ENCODE measurements at regions not wholly inside any gene's neighbourhood (a gene's known extent, or its start where the extent isn't known, plus 50 kb on each side); places are given as distances from the start of the nearest gene placed in this dataset.

- intact Hi-C loops (cut with micrococcal nuclease), result no loop called here
- TF ChIP-seq CTCF (IDR thresholded peaks at IDR 0.05), result no peak
- no peak for TF ChIP-seq EZH2 (IDR thresholded peaks at IDR 0.05; ENCODE audit: borderline replicate concordance, insufficient read depth, low read depth, low read length, poor library complexity, severe bottlenecking)
- Histone ChIP-seq H2AFZ (ENCODE audit: insufficient read depth, low read depth, low read length, poor library complexity, severe bottlenecking) (no peak overlapping the region), H3K9ac (ENCODE audit: low read length) (no peak overlapping the region), H3K9me3 (ENCODE audit: control extremely low read depth in 1 of 3, control insufficient read depth in 2 of 3, insufficient read depth in 1 of 3, low read length in 2 of 3) (peaks cover 0 to 16% (median 0%) of the 10 kb centered on the region in 3 donors), H3K27ac (ENCODE audit: low read length in 2 of 2) (no peak overlapping the region), H3K4me2 (replicated peaks; ENCODE audit: low read depth, low read length, poor library complexity, severe bottlenecking) (no peak overlapping the region), H3K4me3 (ENCODE audit: control extremely low read depth in 1 of 5, extremely low read depth in 1 of 5, insufficient read depth in 1 of 5, low read depth in 2 of 5, low read length in 4 of 5) (no peak overlapping the region), H3K79me2 (ENCODE audit: control insufficient read depth, insufficient read depth, low read length) (no peaks in the 10 kb centered on the region), H3K4me1 (ENCODE audit: control insufficient read depth in 2 of 2, insufficient read depth in 2 of 2, low read length in 2 of 2) (no peaks in the 10 kb centered on the region), H3K27me3 (replicated peaks in 1 of 4; ENCODE audit: control extremely low read depth in 1 of 4, control insufficient read depth in 3 of 4, insufficient read depth in 4 of 4, low read length in 3 of 4) (peaks cover 0 to 2% (median 0%) of the 10 kb centered on the region in 4 experiments), H4K20me1 (ENCODE audit: control insufficient read depth, insufficient read depth, low read length, poor library complexity, severe bottlenecking) (no peaks in the 10 kb centered on the region), H3K36me3 (replicated peaks in 1 of 2; ENCODE audit: control extremely low read depth in 1 of 2, control insufficient read depth in 1 of 2, extremely low read depth in 1 of 2, insufficient read depth in 2 of 2, low read length in 1 of 2) (no peaks in the 10 kb centered on the region)
- Mint-ChIP-seq H3K27me3 (peaks cover 15% of the 10 kb centered on the region), H3K4me3 (no peak overlapping the region), H3K4me1 (no peaks in the 10 kb centered on the region), H3K27ac (no peak overlapping the region), H3K9me3 (ENCODE audit: insufficient read depth) (no peaks in the 10 kb centered on the region)
- WGBS (ENCODE audit: insufficient coverage), result 77% methylated on average over 11 of the region's 11 CpGs
- POLR2A ChIA-PET, result no interaction called here
- DNase-seq (no peak), ATAC-seq (ENCODE audit: low read depth) (no peak)
- CTCF ChIA-PET, result interaction anchor here (1.7 kb wide), 1 partner anchor 10 kb away, joined by 4 read pairs; no protein-coding TSS in a partner anchor
Measured at GRCh38 chr3:127472506-127472905, 118.0 kb downstream of the TPRA1 start.

- H3K4me3 ChIP-seq (ENCODE audit: control extremely low read depth in 1 of 5, extremely low read depth in 1 of 5, insufficient read depth in 1 of 5, low read depth in 2 of 5, low read length in 4 of 5), result no peak overlapping the region
- TF ChIP-seq CTCF (IDR thresholded peaks at IDR 0.05) (no peak), EZH2 (IDR thresholded peaks at IDR 0.05; ENCODE audit: borderline replicate concordance, insufficient read depth, low read depth, low read length, poor library complexity, severe bottlenecking) (no peak)
- no peaks in the 10 kb centered on the region for H3K4me1 ChIP-seq (ENCODE audit: control insufficient read depth in 2 of 2, insufficient read depth in 2 of 2, low read length in 2 of 2)
- intact Hi-C loops (cut with micrococcal nuclease), result no loop called here
- no peak overlapping the region for H3K27ac ChIP-seq (ENCODE audit: low read length in 2 of 2)
- H3K9me3 ChIP-seq (ENCODE audit: control extremely low read depth in 1 of 3, control insufficient read depth in 2 of 3, insufficient read depth in 1 of 3, low read length in 2 of 3), result peaks cover 0 to 16% (median 0%) of the 10 kb centered on the region in 3 donors
- H4K20me1 ChIP-seq (ENCODE audit: control insufficient read depth, insufficient read depth, low read length, poor library complexity, severe bottlenecking), result no peaks in the 10 kb centered on the region
- H3K9me3 Mint-ChIP-seq (ENCODE audit: insufficient read depth), result no peaks in the 10 kb centered on the region
- WGBS (ENCODE audit: insufficient coverage), result 100% methylated on average over 1 of the region's 5 CpGs
- no peak overlapping the region for H3K9ac ChIP-seq (ENCODE audit: low read length)
- POLR2A ChIA-PET, result no interaction called here
- no peaks in the 10 kb centered on the region for H3K4me1 Mint-ChIP-seq
- no peak for ATAC-seq (ENCODE audit: low read depth)
- H3K36me3 ChIP-seq (replicated peaks in 1 of 2; ENCODE audit: control extremely low read depth in 1 of 2, control insufficient read depth in 1 of 2, extremely low read depth in 1 of 2, insufficient read depth in 2 of 2, low read length in 1 of 2), result no peaks in the 10 kb centered on the region
- H3K27ac Mint-ChIP-seq, result no peak overlapping the region
- peaks cover 0 to 2% (median 0%) of the 10 kb centered on the region in 4 experiments for H3K27me3 ChIP-seq (replicated peaks in 1 of 4; ENCODE audit: control extremely low read depth in 1 of 4, control insufficient read depth in 3 of 4, insufficient read depth in 4 of 4, low read length in 3 of 4)
- no peak for DNase-seq
- H3K4me2 ChIP-seq (replicated peaks; ENCODE audit: low read depth, low read length, poor library complexity, severe bottlenecking), result no peak overlapping the region
- no peak overlapping the region for H2AFZ ChIP-seq (ENCODE audit: insufficient read depth, low read depth, low read length, poor library complexity, severe bottlenecking)
- H3K4me3 Mint-ChIP-seq, result no peak overlapping the region
- CTCF ChIA-PET, result no interaction called here
- no peaks in the 10 kb centered on the region for H3K79me2 ChIP-seq (ENCODE audit: control insufficient read depth, insufficient read depth, low read length)
- peaks cover 15% of the 10 kb centered on the region for H3K27me3 Mint-ChIP-seq
Measured at GRCh38 chr3:127471142-127471541, 119.4 kb downstream of the TPRA1 start.
